GM20431 (cell line): ENCODE measurements at regions not wholly inside any gene's neighbourhood (a gene's known extent, or its start where the extent isn't known, plus 50 kb on each side); places are given as distances from the start of the nearest gene placed in this dataset.

Experiments
- in situ Hi-C: fragments of 300-500 bp; cut with MseI, MboI; formaldehyde crosslinking; loops from one replicate; pipeline ENCODE4 v1.15.0; 2020; ENCODE audit warnings: low sequenced_read_pairs; ENCODE audit not compliant: unreplicated experiment

DNA sequence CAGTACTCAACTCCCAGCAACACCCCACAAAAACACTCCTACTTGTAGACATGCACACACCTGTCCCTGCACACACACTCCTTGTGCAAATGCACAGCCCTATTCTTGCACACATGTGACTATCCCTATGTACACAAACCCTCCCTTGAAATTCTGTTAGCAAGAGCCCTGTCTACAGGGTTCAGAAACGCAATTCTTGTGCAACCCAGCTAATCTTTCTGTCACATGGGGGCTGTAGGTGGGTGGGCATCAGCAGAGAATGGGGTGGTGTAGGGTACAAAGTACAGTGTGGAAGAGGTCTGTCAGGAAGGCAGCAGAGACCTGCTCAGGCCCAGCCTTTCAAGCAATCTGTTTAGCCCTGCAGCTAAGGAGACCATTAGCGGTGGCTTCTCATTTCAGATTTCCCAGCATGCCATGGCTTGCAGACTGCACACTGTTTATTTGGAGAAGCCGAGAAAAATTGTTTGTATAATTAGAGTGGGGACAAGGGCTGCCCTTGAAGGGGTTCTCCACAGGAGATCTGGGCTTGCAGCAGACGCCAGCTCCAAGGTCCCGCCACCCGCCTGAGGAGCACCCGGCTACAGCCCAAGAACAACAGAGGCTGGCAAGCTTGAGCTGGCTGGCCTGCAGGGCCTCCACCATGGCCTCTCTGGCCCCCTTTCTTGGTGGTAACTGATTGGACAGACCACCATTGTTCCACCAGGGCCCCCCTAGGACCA, 144.0 kb upstream of the PJA1 start:
- in situ Hi-C loops = no loop called here

DNA sequence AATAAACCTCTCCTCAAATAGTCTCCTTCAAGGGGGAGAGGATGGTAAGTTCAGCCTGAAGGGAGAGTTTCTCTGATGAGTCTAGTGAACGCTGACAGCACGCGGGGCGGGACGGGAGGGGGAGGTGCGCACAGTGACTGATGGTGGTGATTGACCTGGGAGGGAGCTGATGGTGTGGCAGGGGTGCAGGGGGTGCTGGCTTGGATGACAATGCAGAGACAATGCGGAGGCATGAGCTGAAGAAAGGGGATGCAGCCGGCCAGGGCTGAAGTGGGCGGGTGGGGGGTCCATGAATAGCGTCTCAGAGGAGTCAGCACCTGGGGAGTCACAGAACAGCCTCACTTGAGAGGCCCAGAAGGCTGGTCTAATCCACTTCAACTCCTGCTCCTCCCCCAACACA, 142.5 kb upstream of the PJA1 start:
- in situ Hi-C loops = no loop called here

DNA sequence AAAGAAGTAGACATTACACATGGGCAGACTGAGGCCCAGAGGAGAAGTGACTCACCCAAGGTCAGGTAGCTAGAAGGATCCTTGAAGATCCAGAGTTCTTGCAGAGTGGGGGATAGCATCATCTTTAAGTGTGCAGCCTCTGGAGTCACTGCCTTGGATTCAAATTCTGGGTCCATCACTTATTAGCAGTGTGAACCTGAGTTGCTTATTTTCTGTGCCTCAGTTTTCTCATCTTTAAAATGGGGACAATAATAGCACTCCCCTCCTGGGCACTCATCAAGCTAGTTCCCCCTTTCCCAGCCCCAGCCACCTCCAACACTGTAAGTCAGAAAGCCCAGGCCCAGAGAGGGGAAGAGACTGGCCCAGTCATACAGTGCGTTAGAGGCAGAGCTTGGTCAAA, 141.8 kb upstream of the PJA1 start:
- in situ Hi-C loops = no loop called here

DNA sequence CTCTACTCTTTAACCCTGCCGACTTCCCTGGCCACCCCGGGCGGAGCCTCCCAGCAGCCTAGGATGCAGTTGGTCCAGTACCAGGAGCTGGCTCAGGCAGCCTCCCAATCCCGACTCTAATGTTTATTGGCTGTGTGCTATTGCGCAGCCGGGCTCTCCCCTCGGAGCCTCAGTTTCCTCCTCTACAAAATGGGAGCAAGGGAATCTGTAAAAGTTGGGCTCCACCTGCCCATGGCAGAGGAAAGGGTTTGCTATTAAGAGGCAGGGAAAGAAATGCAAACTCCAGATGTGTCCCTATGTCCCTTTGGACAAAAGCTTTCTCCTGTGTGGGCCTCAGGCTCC, 140.8 kb upstream of the PJA1 start:
- in situ Hi-C loops = no loop called here

DNA sequence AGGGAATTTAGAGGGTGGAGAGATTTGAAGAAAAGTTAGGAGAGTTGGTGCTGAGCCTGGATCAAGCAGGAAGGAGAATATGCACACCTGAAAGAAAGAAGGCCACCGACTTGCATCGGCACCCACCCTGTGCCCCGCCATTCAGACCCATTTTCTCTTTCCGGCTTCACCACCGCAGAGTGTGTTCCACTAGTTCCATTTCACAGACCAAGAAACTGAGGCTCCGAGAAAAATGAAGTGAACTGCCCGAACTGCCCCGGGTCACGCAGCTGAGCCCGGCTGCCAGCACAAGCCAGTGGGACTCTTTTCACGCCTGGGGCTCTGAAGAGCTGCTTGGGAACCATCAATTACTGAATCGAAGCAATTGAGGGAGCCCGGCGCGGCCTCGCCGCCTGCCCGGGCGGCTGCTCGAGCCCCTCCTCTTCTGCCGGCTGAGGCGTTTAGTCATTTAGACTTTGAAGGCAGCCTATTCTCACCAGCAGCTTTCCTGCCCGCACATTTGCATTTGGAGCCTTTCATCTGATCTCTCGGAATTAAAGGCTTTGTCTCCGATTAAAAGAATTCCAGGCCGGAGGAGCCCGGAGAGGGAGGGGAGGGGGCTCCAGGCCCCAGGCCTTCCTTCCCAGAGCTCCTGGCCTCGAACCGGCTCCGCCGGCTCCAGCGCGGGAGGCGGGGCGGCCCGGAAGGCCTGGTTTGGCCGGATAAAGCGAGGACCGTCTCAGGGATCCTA, 140.2 kb upstream of the PJA1 start:
- in situ Hi-C loops = no loop called here

DNA sequence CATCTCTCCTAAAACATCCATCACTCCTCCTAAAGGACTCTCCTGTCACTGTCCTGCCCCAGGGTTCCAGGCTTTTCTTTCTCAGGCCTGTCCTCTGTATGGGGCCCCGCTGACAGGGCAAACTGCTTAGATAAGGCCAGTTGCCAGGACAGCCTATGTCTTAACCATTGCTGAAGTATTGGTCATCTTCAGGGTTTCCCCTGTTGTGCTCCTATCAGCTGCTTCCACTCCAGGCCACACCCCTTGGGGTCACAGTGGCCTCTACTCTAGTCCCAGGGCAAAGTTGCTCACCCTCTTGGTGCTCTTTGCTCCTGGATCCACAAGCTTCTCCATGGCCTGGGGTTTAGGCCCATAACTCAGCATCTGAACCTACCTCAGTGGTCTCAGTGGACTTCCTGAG, 138.0 kb upstream of the PJA1 start:
- in situ Hi-C loops = no loop called here

DNA sequence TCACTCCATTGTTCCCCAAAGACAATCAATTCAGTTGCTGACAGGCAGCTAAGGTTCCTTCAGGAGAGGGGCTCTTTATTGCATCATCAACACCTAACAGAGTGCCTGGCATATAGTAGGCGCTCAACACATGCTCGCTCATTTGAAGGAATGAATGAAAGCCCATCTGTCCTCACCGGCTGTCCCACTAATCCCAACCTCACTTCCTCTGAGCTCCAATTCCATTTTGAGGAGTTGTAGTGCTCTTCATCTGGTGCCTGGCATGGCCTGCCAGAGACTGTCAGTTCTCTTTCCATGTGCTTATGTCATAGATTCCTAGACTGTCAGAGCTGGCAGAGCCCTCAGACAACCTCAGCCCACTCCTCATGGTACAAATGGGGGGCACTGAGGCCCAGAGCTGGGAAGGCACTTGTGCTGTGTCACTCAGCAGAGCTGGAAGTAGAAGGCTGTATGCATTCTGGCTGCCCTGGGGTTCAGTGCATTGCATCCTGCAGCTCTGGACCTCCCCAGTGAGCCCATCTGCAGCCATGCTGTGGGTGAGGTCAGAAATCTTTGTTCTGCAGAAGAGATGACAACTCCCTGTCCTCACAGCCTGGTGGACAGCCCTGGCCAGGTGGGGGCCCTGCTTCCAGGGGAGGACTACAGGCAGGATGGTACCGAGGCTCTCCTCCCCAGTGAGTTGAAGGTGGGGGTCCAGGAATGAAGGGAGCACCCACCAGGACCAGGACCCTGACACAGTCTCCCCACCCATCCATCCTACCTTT, 134.9 kb upstream of the PJA1 start:
- in situ Hi-C loops = no loop called here

DNA sequence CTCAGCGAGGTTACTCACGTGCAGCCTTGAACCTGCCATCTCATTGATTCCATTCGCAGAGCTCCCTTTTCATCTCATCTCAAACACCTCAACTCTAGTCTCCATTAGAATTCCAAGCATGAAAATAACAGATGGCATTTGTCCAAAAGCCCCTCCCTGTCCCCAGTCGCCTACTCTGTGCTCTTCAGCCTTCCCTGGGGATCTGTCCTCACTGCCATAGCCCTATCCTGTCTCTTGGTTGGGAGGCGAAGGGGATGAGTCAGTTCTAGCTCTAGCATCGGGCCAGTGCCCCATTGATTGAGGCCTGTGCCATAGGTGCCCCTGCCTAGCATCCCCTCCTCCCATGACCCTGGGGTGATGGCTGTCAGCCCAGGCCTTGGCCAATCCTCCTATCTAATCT, 134.0 kb upstream of the PJA1 start:
- in situ Hi-C loops = no loop called here

DNA sequence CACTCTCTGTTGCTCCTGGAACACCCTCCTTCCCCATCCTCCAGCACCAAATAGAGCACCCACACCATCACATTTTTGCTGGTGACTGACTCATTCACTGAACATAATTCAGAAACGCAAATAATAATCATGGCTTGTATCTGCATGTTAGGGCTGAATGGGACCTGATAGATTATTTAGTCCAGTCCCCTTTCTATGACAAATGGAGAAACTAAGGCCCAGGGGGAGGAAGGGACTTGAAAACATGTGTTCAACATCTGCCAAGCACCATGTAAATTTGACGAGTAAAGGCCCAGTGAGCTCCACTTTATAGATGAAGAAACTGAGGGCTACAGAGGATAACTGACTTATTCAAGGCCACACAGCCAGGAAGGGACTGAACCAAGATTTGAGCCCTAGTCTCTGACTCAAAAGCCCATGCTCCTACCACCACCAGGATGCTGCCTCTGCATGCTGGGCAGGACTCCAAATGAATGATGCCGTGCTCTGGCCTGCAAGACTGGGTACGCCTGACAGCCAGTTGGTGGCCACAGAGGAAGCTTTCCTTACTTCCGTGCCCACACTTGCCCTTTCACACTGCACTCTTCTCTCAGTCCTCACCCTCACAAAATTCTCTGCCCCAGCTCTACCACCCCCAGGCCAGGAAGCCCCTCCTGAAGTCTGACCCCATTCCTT, 133.3 kb upstream of the PJA1 start:
- in situ Hi-C loops = no loop called here

DNA sequence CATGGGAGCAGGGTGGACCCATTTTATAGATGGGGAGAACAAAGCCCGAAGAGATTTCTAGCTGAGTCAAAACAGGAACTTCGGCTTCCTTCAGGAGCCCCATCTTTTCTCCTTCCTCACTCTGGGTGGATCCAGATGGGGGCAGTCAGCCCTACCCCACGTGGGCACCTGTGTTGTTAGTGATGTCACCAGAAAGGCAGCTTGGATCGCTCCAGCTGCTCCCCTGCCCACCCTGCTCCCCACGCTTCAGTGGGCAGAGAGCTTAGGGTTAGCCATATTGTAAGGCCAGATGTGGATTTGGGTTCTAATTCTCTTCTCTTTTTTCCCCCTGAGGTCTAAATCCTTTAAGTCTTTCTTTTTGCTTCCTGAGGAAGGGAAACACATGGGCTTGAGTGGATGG, 132.3 kb upstream of the PJA1 start:
- in situ Hi-C loops = no loop called here

DNA sequence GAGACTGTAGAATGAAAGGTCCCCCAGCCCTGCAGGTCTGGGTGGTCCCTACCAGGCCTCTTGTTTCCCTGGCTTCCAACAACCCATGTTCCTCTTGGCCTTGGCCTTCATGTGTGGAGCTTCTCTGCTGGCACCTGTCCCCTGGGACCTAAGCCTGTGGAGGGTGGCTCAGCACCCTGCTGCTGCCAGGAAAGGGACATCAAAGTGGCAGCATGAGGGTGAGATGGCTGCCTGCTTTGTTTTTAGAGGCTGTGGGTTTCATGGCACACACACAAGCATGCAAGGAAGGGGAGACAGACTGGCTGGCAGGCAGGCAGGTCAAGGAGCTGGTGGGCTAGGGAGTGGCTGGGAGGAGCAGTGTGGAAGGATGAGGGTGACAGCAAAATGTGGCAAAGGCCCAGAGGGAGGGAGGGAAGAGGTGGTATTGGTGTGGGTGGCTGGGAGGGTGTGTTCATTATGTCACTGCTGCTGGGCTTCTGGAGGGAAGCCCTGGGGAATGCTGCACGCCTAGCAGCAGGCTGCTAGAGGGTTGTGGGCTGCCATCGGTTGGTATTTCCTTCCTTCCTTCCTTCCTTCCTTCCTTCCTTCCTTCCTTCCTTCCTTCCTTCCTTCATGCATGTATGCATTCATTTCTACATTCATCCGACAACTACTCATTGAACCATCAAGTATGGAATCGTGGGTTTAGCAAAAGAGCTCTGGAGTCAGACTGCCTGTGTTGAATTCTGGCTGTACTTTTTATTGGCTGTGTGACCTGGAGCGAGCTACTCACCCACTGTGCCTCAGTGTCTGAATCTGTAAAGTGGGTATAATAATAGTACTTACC, 128.7 kb upstream of the PJA1 start:
- in situ Hi-C loops = no loop called here

DNA sequence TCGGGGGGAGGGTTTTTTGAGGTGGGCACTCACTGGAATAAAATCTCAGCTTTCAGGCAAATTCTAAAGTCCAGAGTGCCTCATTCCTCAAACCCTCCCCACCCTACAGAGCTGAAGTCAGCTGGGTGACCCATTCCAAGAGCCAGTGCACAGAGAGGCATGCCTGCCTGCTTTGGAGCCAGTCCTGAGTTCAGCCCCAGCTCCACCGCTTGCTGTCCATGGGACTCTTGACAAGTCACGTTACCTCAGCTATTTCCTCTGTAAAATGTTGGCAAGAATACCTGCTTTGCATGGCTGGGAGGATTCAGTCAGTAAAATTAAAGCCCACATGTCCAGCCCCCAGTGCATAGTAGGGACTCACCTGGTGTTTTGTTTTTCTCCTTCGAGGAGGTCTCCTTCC, 125.9 kb upstream of the PJA1 start:
- in situ Hi-C loops = no loop called here

DNA sequence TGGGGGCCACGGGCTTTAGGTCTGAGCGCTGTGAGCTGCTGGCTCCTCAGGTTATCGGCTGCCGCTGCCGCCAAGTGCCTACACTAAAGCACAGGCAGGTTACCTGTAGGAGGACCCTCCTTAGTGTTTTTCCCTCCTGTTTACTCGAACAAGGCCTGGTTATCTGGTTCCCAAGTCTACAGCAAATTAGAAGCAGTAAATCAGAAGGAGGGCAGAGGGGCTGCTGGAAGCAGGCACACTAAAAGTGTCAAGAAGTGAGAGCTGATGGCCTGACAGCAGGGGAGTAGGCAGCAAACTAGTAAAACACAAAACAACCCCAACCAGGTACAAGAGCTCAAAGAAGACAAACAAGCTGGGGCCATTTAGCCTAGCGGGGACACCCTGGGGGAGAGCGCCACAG, 125.0 kb upstream of the PJA1 start:
- in situ Hi-C loops = no loop called here

DNA sequence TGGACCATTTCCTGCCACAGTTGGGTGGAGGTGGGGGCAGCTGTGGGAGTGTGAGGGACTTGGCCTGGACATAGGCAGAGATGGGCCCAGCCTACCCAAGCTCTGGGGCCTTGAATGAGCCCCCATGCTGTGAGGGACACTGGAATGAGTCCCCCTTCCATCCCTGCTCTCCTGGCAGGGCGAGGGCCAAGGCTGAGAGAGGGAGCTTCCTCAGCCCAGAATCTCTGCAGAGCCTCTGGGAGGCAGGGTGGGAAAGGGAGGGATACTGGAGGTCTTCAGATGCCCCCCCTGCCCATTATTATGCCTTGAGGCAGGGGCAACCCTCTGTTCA, 124.5 kb upstream of the PJA1 start:
- in situ Hi-C loops = no loop called here

DNA sequence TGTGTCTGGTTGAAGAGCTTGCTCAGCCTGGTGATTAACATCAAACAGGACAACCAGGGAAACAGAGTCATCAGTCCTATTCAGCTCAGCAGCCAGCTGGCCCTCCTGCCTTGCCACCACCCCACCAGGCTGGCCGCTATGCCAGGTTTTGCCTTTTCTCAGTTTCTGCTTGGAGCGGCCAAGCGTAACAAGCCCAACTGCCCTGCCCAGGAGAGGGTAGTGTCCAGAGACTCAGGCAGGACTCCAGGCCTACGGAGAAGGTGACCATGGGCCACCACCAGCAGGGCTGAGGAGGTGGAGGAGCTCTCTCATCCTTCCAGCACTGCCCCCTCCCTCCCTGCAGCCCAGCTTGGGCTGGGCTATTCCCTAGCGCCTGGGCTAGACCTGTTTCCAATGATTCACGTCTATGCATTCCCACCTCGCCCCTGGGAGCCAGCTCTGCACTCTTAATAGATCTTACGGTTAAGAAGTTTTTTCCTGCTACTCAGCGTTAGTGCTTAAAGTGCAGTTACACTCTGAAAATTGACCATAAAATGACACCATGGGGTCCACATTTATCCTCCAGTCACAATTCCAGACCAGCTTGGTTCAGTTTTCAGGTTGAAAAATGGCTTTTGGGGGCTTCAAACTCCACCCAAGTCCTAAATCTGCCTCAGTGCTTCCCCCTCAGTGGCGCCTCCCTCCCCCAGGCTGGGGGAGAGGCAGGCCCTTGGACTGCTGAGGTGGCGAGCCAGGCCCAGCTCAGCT, 124.0 kb upstream of the PJA1 start:
- in situ Hi-C loops = no loop called here

DNA sequence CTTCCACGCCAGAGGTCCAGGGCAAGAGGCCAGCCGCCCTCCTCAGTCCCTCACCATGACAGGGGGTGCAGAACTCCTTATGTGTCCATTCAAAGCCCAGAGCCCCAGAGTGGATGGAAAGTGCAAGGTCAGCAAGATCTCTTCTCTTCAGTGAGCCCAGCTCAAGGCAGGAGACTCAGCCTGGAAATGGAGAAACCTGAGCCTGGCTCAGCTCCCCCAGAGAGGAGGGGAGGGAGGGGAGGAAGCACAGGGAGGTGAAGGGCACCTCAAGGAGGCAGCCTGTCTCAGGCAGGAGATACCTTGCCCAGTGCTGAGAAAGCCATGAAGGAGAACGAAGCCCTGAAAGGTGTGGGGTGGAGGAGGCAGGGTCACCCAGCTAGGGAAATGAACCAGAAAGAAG, 121.8 kb upstream of the PJA1 start:
- in situ Hi-C loops = no loop called here

DNA sequence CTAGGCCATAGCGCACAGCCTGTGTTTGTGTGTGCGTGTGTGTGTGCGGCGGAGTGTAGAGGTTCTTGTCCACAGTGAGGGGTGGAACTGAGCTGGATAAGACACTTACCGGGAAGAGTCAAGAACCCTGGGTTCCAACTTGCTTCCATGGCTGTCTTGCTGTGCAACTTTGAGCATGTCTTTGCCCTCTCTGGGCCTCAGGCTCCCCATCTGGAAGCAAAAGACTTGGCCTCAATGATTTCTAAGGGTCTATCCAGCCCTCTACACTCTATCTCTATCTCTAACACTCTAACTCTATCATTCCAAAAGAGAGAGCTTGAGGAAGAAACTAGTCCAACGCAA, 121.3 kb upstream of the PJA1 start:
- in situ Hi-C loops = no loop called here

DNA sequence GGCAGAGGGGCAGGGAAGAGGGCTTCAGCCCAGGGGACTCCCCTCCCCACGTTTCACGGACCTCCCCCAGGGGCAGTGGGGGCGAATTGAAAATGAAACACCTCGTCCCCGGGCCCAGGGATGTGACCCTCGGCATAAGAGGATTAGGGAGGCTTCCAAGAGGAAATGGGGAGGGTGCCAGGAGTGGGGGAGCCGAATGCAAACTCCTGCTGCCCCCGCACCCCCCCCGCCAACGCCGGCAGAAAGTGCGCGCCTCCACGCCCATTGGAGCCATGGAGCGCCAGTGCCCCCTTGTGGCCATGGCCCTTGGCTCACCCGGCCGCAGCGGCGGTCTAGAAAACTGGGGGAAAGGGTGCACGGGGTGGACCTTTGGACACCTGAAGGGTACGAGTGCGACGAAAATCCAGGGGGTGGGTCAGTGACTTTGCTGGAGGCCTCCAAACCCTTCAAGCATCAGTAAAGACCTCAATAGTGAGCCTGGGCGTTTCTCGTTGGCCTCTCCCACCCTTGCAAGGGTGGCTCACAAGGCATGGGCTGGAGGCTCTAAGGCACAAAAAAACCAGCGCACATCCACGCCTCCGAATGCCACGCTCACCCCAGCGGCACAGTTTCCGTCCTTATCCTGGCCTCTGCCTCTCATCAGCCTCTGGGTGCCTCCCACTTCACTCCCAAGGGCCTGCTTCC, 120.8 kb upstream of the PJA1 start:
- in situ Hi-C loops = no loop called here

DNA sequence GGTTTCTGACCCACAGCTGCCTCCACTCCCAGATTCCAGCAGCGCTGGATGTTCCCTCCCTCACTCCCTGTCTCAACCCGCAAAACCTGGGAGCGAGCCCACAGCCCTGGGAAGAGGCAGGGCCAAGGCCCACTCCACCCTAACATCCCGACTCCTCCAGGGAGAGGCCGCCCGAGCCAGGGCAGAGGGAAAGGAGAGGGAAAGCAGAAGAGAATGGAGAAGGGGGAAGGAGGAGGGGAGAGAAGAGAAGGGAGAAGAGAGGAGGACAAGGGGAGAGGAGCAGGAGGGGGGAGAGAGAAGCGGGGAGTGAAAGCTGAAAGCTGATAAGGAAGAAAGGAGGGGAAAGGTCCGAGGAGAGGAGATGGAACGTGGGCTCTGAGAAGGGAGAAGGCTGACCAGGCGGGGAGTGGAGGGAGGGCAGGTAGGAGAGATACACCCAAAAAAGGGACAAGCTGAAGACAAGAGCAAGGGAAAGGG, 120.2 kb upstream of the PJA1 start:
- in situ Hi-C loops = no loop called here
